NCI-H748 treated with DMSO at 0.1 percent for 48 hours (cell line): ENCODE measurements at regions not wholly inside any gene's neighbourhood (a gene's known extent, or its start where the extent isn't known, plus 50 kb on each side); places are given as distances from the start of the nearest gene placed in this dataset.
"Not testable (repeated sequence)": the region's sequence is repeated elsewhere in the genome, so short reads cannot be mapped to it uniquely, and the experiment has no call there.

Experiments used
- DNase-seq: peaks from one replicate; lab custom pipeline; 2025; lab: John Stamatoyannopoulos, UW

DNA sequence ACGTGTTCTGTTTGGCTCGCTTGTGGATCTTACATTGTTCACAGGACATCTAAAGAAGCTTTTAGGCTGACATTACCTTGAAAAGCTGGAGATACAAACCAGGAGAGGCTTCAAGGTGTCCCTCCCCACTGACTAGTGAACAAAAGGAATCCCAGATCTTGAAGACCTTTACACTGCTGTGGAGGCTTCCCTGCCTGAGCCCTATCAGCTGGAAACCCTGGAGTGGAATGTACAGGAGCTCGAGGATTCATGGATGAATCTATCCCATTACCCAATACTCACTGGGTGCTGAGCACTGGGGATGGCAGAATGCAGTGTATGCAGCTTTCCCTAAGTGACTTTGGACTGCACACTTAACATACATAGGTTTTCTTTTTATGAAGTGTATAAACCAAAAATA is 82.3 kb upstream of the MFGE8 start:
- no peak for DNase-seq

DNA sequence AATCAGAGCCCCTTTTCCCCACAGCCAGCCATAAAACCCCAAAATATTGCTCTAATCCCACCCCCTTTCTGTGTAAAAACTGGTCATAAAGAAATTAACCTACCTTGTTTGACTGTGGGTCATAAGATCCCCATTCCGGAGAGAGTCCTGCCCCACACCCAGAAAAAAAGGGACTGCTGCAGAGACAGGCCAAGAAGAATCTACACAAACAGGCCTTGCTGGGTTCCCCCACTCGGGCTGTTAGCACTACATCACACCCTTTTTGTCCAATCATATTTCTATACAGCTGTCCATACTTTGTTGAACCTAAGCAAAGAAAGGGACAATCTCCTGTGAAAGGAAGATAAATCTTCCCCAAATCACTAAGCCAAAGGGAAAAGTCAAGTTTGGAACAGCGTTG is 84.4 kb upstream of the MFGE8 start:
- DNase-seq: no peak

DNA sequence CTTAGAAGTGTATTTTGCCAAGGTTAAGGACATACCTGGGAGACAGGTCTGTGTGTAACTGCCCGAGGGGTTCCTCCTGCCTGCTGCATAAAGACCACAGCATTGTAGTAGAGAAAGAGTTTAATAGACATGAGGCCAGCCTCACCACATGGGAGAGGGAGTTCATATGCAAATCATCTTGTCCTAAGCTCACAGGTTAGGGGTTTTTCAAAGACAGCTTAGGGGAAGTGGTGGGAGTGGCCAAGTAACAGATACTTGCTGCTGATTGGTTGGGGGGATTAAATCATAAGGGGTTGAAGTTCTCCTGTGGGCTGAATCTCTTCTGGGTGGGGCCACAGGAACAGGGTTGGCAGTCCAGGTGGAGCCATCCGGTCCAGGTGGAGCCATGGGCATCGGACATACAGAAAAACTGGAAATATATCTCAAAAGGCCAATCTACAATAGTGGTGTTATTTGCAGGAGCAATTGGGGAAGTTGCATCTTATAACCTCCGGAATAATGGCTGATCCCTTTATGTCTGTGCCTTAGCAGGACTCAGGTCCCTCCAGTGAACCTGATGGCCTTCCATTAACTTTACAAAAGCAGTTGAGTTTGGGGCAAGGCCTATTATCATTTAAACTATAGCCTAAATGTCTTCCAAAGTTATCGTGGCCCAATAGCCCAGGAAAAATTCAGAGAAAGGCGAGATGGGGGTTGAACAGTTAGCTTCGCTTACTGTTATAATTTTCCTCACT is 86.0 kb upstream of the MFGE8 start:
- no peak for DNase-seq

DNA sequence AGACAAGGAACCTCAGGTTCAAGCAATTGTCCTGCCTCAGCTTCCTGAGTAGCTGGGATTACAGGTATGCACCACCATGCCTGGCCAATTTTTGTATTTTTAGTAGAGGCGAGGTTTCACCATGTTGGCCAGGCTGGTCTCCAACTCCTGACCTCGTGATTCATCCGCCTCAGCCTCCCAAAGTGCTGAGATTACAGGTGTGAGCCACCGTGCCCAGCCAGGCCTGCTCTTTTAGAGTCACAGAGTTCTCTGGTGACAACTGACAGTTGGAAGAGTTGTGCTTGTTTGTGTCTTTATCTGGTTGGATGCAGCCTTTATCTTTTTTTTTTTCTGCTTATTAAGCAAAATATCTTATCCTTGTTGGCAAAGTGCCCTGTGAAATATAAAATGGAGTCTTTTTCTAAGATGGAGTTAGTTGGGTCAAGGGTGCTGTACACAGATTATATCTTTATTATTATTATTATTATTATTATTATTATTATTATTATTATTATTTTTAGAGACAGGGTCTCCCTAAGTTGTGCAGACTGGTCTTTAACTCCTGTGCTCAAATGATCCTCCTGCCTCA is 86.5 kb upstream of the ABHD2 start:
- not testable (repeated sequence) for DNase-seq

DNA sequence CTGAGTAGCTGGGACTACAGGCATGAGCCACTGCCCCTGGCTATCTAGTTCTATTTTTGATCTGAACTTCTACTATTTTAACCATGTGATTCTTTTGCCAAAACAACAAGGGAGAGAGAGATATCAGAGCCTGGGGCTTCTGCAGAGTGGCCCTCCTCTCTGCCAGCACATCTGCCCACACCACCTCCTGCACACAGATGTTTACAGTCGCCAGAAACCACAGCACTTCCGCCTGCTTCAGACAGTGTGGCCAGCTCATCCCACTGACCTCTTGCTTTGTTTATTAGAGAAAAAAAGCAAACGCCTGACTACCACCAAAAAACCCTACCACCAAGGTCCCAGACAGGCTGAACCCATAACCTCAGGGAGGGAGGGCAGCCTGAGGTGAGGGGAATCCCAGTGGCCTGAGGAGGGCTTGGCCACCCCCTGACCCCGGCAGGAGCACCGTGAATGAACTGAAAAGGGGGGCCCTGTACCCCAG is 85.9 kb upstream of the ABHD2 start:
- DNase-seq: no peak

DNA sequence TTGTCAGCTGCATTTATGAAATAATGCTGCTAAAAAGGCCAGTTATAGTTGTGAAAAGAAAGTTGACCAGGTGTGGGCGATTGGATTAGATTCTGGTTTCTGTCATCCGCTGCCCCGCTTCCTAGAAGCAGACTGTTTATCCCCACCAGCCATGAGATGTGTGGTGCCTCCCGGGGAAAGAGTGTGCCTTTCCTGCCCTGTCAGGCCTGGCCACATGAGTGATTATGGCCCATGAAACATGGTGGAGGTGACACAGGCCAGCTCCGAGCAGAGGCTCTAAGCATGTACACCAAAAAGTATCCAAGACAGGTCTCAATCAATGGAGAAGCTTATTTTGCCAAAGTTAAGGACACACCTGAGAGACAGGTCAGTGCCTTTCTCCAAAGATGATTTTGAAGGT is 85.4 kb upstream of the ABHD2 start:
- no peak for DNase-seq

DNA sequence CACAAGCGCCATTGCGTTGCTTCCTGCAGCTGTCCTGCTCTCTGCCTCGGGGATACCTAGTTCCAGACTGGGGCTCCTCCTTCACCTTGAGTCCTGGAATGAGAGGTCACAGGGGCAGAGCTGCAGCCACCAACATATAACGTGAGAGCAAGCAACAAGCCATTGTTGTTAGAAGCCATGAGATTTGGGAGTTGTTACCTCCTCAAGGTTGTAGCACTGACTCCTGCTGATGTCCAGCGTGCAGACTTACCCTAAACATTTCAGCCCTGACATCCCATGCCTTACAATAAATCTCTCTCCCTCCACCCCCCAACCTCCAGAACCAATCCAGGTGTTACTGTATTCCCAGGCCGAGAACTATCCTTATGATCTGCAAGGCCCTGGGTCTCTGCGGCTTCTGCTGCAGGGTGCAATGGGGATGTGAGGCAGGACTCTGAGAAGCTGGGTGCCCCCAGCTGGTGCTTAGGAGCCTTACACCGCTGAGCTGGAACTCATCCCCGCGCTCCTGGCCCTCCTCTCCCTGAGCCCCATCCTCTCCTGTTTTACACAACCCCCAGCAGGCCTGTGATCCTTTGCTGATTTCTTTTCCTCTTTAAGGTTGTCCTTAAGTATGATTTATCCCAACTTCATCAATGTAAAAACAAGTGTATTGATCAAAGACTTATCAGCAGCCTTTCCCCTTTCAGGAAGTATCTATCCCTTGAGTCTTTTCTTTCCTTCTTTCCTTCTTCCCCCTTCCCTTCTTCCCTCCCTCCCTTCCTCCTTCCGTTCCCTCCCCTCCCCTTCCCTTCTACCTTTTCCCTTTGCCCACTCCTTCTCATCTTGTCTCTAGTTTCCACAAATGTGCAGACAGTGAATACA is 84.2 kb upstream of the ABHD2 start:
- DNase-seq: no peak

DNA sequence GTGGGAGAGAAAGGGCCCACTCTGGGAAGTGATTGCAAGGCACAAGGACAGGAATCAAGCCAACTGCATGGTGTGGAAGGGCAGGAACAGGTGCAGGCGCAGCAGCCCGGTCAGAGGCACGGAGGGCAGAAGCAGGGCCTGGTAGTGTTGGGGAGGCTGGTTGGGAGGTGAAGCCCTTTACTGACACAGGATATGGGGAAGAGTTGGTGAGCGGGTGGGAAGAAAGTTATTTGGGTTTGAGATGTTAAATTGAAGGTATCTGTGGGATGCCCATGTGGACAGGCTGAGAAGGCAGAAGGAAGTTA is 83.6 kb upstream of the ABHD2 start:
- DNase-seq: no peak

DNA sequence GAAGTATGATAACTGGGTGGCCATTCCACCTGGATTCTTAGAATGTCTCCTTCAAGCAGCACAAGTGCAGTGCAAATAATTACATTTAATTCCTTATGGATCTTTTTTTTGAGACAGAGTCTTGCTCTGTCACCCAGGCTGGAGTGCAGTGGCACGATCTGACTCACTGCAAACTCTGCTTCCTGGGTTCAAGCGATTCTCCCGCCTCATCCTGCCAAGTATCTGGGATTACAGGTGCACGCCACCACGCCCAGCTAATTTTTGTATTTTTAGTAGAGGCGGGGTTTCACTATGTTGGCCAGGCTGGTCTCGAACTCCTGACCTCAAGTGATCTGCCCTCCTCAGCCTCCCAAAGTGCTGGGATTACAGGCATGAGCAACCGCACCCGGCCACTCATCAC is 80.7 kb upstream of the ABHD2 start:
- DNase-seq: not testable (repeated sequence)

DNA sequence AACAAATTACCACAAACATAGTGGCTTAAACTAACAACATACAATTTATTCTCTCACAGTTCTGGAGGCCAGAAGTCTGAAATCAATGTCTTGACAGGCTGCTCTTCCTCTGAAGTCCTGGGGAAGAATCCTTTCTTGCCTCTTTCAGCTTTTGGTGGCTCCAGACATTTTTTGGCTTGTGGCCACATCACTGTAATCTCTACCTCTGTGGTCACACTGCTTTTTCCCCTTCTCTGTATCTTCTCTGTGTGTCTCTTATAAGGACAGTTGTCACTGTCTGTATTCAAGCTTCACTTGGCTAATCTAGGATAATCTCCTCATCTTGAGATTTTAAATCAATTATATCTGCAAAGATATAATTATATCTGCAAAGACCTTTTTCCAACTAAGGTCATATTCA is 80.3 kb upstream of the ABHD2 start:
- no peak for DNase-seq

DNA sequence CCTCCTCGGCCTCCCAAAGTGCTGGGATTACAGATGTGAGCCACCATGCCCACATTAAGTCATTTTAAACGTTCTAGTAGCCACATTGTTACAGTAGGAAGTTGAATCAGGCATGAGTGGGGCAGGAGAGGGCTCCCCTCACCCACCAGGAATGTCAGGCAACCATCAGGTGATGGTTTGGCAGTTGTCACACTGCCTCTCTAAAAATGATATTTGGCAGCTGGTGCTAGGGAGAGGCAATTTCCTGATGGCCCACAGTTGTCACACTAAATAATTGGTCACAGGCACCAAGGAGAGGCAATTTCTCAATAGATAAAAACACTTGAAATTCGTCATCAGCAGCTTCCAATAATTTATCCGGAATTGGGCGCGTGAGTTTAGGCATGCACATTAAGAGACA is 79.2 kb upstream of the ABHD2 start:
- DNase-seq: no peak

DNA sequence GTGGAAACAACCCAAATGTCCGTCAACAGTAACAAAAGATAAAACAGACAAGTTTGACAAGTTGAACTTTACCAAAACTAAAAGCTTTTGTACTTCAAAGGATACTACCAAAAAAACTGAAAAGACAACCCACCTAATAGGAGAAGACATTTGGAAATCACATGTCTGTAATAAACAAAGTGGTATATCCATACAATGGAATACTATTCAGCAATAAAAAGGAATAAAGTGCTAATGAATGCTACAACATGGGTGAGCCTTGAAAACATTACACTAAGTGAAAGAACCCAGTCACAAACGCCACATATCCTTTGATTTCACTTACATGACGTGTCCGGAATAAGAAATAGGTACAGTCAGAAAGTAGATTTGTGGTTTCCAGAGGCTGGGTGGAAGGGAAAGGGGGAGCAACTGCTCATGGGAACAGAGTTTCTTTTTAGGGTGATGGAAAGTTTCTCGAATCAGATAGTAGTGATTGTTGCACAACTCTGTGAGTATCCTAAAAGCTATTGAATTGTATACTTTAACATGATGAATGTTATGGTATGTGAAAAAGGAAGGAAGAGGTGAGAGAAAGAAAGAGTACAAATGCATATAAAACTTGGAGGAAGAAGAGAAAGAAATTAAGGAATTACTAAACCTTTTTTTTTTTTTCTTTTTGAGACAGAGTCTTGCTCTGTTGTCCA is 72.7 kb upstream of the ABHD2 start:
- DNase-seq: no peak

DNA sequence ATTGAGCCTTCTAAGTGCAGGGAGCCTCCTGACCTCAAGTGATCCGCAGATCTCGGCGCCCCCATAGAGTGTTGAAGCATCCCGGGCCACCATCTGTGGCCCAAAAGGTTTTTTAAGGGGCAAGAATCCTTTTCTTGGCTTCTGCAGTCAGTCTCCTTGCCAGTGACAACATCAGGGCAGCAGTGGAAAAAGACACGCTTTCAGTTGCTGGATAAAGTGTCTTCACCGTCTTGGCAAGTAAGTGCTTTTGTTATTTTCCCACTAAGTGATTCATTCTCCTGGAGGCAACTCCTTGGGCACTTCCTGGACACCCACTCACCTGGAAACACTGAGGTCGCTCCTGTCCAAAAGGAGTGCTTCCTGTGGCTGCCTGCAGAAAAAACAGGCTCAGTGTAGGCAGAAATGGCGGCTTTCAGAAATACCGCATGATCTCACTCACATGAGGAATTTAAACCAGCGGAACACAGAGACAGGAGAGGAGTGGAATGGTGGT is 71.7 kb upstream of the ABHD2 start:
- no peak for DNase-seq

DNA sequence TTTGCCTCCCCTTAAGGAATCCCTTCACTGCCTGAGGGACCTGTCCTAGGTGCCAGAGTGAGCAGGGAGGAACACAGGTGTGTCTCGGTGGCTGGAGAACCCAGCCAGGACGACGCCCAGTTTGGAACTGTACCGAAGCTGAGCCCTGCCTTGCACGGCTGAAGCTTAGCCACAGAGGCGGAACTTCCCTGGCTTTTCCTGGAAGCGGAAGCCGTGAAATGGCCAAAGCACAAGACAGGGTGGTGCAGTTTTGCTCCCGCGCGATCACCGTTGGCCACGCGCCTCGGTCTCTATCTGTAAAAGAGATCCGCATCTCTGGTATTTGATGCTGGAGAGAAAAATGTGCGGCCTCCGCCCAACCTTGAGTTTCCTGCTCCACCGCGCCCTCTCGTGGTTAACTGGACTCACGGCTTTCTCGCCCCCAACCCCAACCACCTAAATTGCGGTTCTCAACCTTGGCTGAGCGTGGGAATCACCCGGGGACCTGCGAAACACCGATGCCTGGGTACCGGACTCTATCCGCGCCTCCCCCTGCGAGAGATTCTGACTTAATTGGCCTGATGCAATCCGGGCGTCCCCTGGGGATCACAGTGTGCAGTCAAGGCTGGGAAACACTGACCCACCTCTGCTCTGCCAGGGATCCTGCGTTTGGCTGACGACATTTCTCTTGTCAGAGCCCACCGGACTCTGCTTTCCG is 70.7 kb upstream of the ABHD2 start:
- peak; percentile 39 for DNase-seq

DNA sequence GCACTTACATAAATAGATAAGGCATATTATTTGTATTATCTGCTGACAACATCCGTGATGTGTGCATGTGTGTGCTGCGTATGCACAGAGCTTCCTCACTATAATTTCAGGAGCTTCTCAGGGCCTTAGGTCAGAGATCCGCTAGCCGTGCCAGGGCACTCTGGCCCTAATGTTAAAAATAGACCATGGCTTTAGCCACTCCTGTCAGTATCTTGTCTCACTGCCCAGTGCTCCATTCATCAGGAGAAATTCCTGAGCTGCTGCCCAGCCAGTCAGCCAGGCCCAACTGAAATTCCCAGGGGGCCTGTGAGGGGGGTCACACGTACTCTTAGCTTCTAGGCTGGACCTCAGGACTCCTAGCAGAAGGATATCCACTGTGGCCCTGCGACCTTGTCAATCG is 70.0 kb upstream of the ABHD2 start:
- DNase-seq: no peak

DNA sequence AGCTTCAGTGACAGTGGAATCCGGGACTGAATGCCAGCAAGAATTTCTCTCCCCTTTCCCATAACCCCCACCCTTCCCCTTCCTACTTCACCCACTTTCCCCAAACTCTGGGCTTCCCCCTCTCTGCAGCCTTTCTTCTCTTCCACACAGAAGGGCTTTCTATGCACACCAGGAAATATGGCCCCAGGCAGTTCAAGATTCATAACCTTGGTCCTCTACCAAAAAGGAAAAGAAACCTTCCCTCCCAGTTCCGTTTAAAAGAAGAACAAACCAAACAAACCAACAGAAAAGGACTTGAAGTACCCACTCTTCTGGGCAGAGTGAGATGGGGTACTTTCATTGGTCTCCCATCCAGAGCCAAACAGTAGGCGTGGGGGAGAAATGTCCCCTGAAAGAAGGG is 68.8 kb upstream of the ABHD2 start:
- DNase-seq: no peak

DNA sequence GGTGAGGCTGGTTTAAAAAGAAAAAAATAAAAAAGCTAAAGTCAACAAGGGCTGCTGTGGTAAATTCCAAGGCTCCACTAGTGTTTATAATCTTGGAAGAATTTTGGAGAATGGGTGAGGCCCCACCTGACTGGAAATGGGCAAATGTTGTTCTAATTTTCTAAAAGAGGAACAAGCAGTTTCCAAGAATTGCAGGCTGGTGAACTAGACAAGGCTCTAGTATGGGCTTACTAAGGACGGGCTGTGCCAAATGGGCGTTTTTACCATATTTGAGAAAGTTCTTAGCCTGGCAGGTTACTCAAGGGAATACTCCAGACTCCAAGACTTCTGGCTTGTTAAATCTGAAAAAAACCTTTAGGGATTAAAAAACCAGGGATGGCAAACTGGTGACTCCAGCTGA is 67.0 kb upstream of the ABHD2 start:
- no peak for DNase-seq

DNA sequence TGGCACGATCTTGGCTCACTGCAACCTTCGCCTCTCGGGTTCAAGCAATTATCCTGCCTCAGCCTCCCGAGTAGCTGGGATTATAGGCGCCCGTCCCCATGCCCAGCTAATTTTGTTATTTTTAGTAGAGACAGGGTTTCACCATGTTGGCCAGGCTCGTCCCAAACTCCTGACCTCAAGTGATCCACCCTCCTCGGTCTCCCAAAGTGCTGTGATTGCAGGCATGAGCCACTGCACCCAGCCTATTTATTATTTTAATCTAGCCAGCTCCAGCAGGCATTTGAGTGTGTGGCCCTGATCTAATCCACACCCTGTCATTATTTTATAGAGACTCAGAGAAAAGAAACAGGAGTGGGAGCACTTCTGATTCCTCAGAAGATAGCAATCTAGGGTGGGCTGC is 66.4 kb upstream of the ABHD2 start:
- DNase-seq: not testable (repeated sequence)

DNA sequence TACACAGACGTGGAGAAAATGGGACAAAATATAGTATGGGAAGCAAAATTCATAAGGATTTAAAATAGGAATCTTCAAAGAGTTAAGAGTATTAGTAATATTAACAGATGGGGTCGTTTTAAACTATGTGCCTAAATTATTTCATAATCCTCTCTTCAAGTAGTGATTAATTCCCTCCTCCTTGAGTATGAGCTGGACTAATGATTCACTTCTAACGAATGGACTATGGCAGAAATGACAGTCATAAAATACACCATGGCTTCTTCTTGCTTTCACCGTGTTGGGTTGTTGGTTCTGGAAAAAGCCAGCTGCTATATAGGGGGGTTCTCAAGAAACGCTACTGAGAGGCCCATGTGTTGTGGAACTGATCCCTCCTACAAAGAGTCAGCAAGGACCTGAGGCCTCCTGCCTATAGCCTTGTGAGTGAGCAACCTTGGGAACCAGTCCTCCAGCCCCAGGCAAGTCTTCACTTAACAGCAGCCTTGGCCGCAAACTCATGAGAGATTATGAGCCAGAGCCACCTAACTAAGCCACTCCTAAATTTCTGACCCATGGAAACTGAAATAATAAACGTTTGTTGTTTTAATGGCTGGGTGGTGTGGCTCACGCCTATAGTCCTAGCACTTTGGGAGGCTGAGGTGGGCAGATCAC is 64.8 kb upstream of the ABHD2 start:
- no peak for DNase-seq

DNA sequence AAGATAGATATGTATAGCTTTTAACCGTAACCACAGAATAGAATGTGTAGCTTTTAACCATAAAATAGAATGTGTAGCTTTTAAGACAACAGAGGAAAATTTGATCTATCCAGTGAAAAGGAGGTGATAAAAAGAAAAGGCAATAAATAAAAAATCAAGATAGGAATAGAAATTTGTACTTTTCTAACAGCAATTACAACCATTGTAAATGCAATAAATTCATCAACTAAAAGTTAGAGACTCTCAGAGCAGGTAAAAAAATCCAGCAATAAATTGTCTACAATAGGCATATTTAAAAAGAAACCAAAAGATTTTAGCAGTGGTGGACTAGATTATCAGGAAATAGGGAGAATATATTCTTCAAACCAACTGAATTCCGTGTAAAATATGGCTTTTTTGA is 63.8 kb upstream of the ABHD2 start:
- no peak for DNase-seq

DNA sequence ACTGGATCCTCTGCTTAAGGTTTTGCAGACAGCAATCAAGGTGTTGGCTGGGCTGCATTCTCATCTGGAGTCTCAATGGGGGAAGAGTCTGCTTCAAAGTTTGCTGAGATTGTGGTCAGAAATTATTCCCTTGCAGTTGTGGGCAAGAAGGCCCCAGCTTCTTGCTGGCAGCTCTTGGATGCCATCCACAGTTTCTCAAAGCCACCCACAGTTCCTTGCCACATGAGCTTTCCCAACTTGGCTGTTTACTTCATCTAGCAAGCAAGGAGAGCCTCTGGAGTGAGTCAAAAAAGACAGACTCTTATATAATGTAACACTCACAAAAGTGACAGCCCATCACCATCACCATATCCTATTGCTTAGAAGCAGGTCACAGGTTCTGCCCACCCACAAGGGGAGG is 62.1 kb upstream of the ABHD2 start:
- DNase-seq: no peak
